ENCODE measurements at regions not wholly inside any gene's neighbourhood (a gene's known extent, or its start where the extent isn't known, plus 50 kb on each side); places are given as distances from the start of the nearest gene placed in this dataset.
"Not testable (repeated sequence)": the region's sequence is repeated elsewhere in the genome, so short reads cannot be mapped to it uniquely, and the experiment has no call there.

GRCh38 chr1:38727684-38728584 is 131.6 kb downstream of the RRAGC start:
- Histone ChIP-seq H3K27ac (no peak overlapping the region), H3K36me3 (no peaks in the 10 kb centered on the region), H3K4me3 (no peak overlapping the region), H3K4me1 (no peaks in the 10 kb centered on the region), H3K27me3 (no peaks in the 10 kb centered on the region), H3K9me3 (no peaks in the 10 kb centered on the region)
- intact Hi-C loops (cut with DNase I; ENCODE audit: low total_unique reads), result no loop called here
- no peak for DNase-seq (ENCODE audit: low spot score in 2 of 2)
- no peak for TF ChIP-seq CTCF (IDR thresholded peaks at IDR 0.05)
- TF ChIP-seq POLR2AphosphoS5 (IDR thresholded peaks at IDR 0.05), result no peak

- H3K36me3 ChIP-seq; intact Hi-C loops (cut with DNase I; ENCODE audit: low total_unique reads); H3K27me3 ChIP-seq: not testable (repeated sequence)
These were observed 134.1 kb downstream of the RRAGC start for GRCh38 chr1:38725321-38725961.

GRCh38 chr1:38724160-38725131 is 135.1 kb downstream of the RRAGC start:
- no peak for TF ChIP-seq CTCF (IDR thresholded peaks at IDR 0.05)
- no peak for TF ChIP-seq POLR2AphosphoS5 (IDR thresholded peaks at IDR 0.05)
- TF ChIP-seq POLR2A (IDR thresholded peaks at IDR 0.05), result no peak
- no peaks in the 10 kb centered on the region for H3K4me1 ChIP-seq
- no peaks in the 10 kb centered on the region for H3K9me3 ChIP-seq
- no peak for DNase-seq (ENCODE audit: low spot score in 2 of 2)
- no peaks in the 10 kb centered on the region for H3K27me3 ChIP-seq
- intact Hi-C loops (cut with DNase I; ENCODE audit: low total_unique reads), result no loop called here
- no peak overlapping the region for H3K4me3 ChIP-seq
- H3K27ac ChIP-seq, result no peak overlapping the region
- H3K36me3 ChIP-seq, result no peaks in the 10 kb centered on the region

More at GRCh38 chr1:38725321-38725961, 134.1 kb downstream of the RRAGC start:
- H3K4me1 ChIP-seq; DNase-seq (ENCODE audit: low spot score in 2 of 2); H3K4me3 ChIP-seq; H3K27ac ChIP-seq; H3K9me3 ChIP-seq: not testable (repeated sequence)

GRCh38 chr1:38721816-38722215 is 137.8 kb downstream of the RRAGC start:
- no peaks in the 10 kb centered on the region for H3K27me3 ChIP-seq
- no peak overlapping the region for H3K27ac ChIP-seq
- TF ChIP-seq CTCF (IDR thresholded peaks at IDR 0.05) (no peak), POLR2AphosphoS5 (IDR thresholded peaks at IDR 0.05) (no peak), POLR2A (IDR thresholded peaks at IDR 0.05) (no peak)
- DNase-seq (ENCODE audit: low spot score in 2 of 2), result no peak
- intact Hi-C loops (cut with DNase I; ENCODE audit: low total_unique reads), result no loop called here
- H3K4me1 ChIP-seq, result no peaks in the 10 kb centered on the region
- H3K9me3 ChIP-seq, result no peaks in the 10 kb centered on the region
- H3K36me3 ChIP-seq, result no peaks in the 10 kb centered on the region
- H3K4me3 ChIP-seq, result no peak overlapping the region

- no peak for TF ChIP-seq POLR2AphosphoS5 (IDR thresholded peaks at IDR 0.05)
- TF ChIP-seq POLR2A (IDR thresholded peaks at IDR 0.05), result no peak
- no peak for TF ChIP-seq CTCF (IDR thresholded peaks at IDR 0.05)
- DNase-seq (ENCODE audit: low spot score in 2 of 2), result no peak
- H3K4me3 ChIP-seq, result no peak overlapping the region
- no peaks in the 10 kb centered on the region for H3K4me1 ChIP-seq
- intact Hi-C loops (cut with DNase I; ENCODE audit: low total_unique reads), result no loop called here
- H3K36me3 ChIP-seq, result no peaks in the 10 kb centered on the region
- H3K27ac ChIP-seq, result no peak overlapping the region
- H3K27me3 ChIP-seq, result no peaks in the 10 kb centered on the region
- peaks cover 7 to 8% of the 10 kb centered on the region in 2 donors for H3K9me3 ChIP-seq
These were observed 139.7 kb downstream of the RRAGC start for GRCh38 chr1:38719880-38720279.

Measured in breast epithelium (tissue), 4 donors.